ENCODE measurements at regions not wholly inside any gene's neighbourhood (a gene's known extent, or its start where the extent isn't known, plus 50 kb on each side); places are given as distances from the start of the nearest gene placed in this dataset.

- H3K4me1 ChIP-seq (ENCODE audit: insufficient read depth) = no peaks in the 10 kb centered on the region
- no peaks in the 10 kb centered on the region for H3F3A ChIP-seq (replicated peaks; ENCODE audit: low read depth)
- H3K9me3 Mint-ChIP-seq = peaks cover 20% of the 10 kb centered on the region
- H3K27me3 ChIP-seq (ENCODE audit: insufficient read depth) = no peaks in the 10 kb centered on the region
- no peaks in the 10 kb centered on the region for H3K36me3 ChIP-seq (ENCODE audit: insufficient read depth)
- ATAC-seq (peak; percentile 11; the same call in 1 of the 3 replicates), DNase-seq (ENCODE audit: low spot score) (no peak)
- H3K4me3 ChIP-seq = no peak overlapping the region
- H3K9me2 ChIP-seq (ENCODE audit: insufficient read depth) = no peaks in the 10 kb centered on the region
- H3K4me1 Mint-ChIP-seq = peaks cover 3% of the 10 kb centered on the region; the same call in 2 of the 3 replicates
- no peaks in the 10 kb centered on the region for H3K79me2 ChIP-seq (replicated peaks; ENCODE audit: insufficient read depth)
- H3K27ac ChIP-seq (ENCODE audit: low read depth) = no peak overlapping the region
- no peak overlapping the region for H3K4me2 ChIP-seq
- peaks cover 13% of the 10 kb centered on the region for H3K36me3 Mint-ChIP-seq (ENCODE audit: low read depth)
- TF ChIP-seq, protein P1, sequence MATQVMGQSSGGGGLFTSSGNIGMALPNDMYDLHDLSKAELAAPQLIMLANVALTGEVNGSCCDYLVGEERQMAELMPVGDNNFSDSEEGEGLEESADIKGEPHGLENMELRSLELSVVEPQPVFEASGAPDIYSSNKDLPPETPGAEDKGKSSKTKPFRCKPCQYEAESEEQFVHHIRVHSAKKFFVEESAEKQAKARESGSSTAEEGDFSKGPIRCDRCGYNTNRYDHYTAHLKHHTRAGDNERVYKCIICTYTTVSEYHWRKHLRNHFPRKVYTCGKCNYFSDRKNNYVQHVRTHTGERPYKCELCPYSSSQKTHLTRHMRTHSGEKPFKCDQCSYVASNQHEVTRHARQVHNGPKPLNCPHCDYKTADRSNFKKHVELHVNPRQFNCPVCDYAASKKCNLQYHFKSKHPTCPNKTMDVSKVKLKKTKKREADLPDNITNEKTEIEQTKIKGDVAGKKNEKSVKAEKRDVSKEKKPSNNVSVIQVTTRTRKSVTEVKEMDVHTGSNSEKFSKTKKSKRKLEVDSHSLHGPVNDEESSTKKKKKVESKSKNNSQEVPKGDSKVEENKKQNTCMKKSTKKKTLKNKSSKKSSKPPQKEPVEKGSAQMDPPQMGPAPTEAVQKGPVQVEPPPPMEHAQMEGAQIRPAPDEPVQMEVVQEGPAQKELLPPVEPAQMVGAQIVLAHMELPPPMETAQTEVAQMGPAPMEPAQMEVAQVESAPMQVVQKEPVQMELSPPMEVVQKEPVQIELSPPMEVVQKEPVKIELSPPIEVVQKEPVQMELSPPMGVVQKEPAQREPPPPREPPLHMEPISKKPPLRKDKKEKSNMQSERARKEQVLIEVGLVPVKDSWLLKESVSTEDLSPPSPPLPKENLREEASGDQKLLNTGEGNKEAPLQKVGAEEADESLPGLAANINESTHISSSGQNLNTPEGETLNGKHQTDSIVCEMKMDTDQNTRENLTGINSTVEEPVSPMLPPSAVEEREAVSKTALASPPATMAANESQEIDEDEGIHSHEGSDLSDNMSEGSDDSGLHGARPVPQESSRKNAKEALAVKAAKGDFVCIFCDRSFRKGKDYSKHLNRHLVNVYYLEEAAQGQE (IDR thresholded peaks at IDR 0.05; ENCODE audit: unreplicated experiment) = no peak
- TF ChIP-seq ZNF331 (CRISPR knock-in tag; IDR thresholded peaks at IDR 0.05; ENCODE audit: low read depth) = no peak
- TF ChIP-seq ETS1 (IDR thresholded peaks at IDR 0.05) = no peak
- no peak for TF ChIP-seq JUNB (IDR thresholded peaks at IDR 0.05; ENCODE audit: unreplicated experiment)
- no peaks in the 10 kb centered on the region for H4K20me1 ChIP-seq (replicated peaks; ENCODE audit: insufficient read depth)
- H2AFZ ChIP-seq = no peak overlapping the region
- H3K4me3 Mint-ChIP-seq = no peak overlapping the region
- peak overlapping the region; percentile 82; the same call in 1 of the 2 replicates for H3K27ac Mint-ChIP-seq
- peaks cover 26% of the 10 kb centered on the region for H3K27me3 Mint-ChIP-seq (ENCODE audit: insufficient read depth, low read depth, poor library complexity)
These were observed 86.2 kb downstream of the SIK1 start for GRCh38 chr21:43340491-43341377.

DNA sequence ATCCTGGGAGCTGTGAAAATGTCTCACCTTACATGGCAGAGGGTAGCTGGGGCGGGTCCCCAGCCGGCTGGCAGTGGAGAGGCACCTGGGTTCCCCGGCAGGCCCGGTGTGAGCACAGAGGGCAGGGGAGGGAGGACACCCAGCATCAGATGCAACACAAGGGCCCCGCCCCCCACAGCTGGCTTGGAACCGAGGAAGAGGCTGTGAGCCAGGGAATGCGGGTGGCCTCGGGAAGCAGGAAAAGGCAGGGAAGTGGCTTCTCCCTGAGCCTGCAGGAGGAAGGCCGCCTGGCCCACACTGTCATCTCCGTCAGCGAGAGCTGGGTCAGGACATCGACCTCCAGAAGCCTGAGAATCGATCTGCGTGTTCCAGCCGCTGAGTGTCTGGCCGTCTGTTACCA is 87.3 kb downstream of the SIK1 start:
- Histone ChIP-seq H3K4me1 (ENCODE audit: insufficient read depth) (no peaks in the 10 kb centered on the region), H3K27me3 (ENCODE audit: insufficient read depth) (no peaks in the 10 kb centered on the region), H3K79me2 (replicated peaks; ENCODE audit: insufficient read depth) (no peaks in the 10 kb centered on the region), H3K9me2 (ENCODE audit: insufficient read depth) (no peaks in the 10 kb centered on the region; the same call in 1 of the 2 replicates), H3K36me3 (ENCODE audit: insufficient read depth) (no peaks in the 10 kb centered on the region), H4K20me1 (replicated peaks; ENCODE audit: insufficient read depth) (no peaks in the 10 kb centered on the region), H3F3A (replicated peaks; ENCODE audit: low read depth) (no peaks in the 10 kb centered on the region), H3K4me2 (no peak overlapping the region), H3K4me3 (no peak overlapping the region), H2AFZ (no peak overlapping the region), H3K27ac (ENCODE audit: low read depth) (no peak overlapping the region)
- DNase-seq (ENCODE audit: low spot score) (no peak), ATAC-seq (no peak)
- H3K27ac Mint-ChIP-seq = no peak overlapping the region
- H3K9me3 Mint-ChIP-seq = peaks cover 30% of the 10 kb centered on the region
- peaks cover 3% of the 10 kb centered on the region; the same call in 2 of the 3 replicates for H3K4me1 Mint-ChIP-seq
- H3K36me3 Mint-ChIP-seq (ENCODE audit: low read depth) = peaks cover 13% of the 10 kb centered on the region
- peaks cover 24% of the 10 kb centered on the region for H3K27me3 Mint-ChIP-seq (ENCODE audit: insufficient read depth, low read depth, poor library complexity)
- H3K4me3 Mint-ChIP-seq = no peak overlapping the region
- TF ChIP-seq, protein P2, sequence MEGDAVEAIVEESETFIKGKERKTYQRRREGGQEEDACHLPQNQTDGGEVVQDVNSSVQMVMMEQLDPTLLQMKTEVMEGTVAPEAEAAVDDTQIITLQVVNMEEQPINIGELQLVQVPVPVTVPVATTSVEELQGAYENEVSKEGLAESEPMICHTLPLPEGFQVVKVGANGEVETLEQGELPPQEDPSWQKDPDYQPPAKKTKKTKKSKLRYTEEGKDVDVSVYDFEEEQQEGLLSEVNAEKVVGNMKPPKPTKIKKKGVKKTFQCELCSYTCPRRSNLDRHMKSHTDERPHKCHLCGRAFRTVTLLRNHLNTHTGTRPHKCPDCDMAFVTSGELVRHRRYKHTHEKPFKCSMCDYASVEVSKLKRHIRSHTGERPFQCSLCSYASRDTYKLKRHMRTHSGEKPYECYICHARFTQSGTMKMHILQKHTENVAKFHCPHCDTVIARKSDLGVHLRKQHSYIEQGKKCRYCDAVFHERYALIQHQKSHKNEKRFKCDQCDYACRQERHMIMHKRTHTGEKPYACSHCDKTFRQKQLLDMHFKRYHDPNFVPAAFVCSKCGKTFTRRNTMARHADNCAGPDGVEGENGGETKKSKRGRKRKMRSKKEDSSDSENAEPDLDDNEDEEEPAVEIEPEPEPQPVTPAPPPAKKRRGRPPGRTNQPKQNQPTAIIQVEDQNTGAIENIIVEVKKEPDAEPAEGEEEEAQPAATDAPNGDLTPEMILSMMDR (conservative IDR thresholded peaks at IDR 0.05; ENCODE audit: low read depth in 2 of 2) = no peak
- no peak for TF ChIP-seq JUNB (IDR thresholded peaks at IDR 0.05; ENCODE audit: unreplicated experiment)
- no peak for TF ChIP-seq ZNF114 (CRISPR knock-in tag; IDR thresholded peaks at IDR 0.05)
- TF ChIP-seq, protein P1 (IDR thresholded peaks at IDR 0.05; ENCODE audit: unreplicated experiment) = no peak
- no peak for TF ChIP-seq POLR2AphosphoS5 (IDR thresholded peaks at IDR 0.05; ENCODE audit: low read depth)
- TF ChIP-seq ETS1 (IDR thresholded peaks at IDR 0.05) = no peak
- TF ChIP-seq EZH2 (IDR thresholded peaks at IDR 0.05; ENCODE audit: low read depth, unreplicated experiment) = no peak
- TF ChIP-seq STAT1 (IDR thresholded peaks at IDR 0.05; ENCODE audit: unreplicated experiment) = no peak
- no peak for TF ChIP-seq ZNF331 (CRISPR knock-in tag; IDR thresholded peaks at IDR 0.05; ENCODE audit: low read depth)
- TF ChIP-seq EZH2phosphoT487 (IDR thresholded peaks at IDR 0.05; ENCODE audit: unreplicated experiment) = no peak

Data from GM23338 (cell line).